GM12878 (cell line): ENCODE measurements at regions not wholly inside any gene's neighbourhood (a gene's known extent, or its start where the extent isn't known, plus 50 kb on each side); places are given as distances from the start of the nearest gene placed in this dataset.

Experiments used
- ATAC-seq: fragments of 200-7000 bp; cut with Tn5 transposase; 3 replicates; pipeline ENCODE4 v1.9.1; 2020; ENCODE audit warnings: mild to moderate bottlenecking, moderate library complexity
- BruUV-seq: library from RNA; stranded (reverse); fragments of 400-500 nt; replicated peaks from 2 replicates; lab custom pipeline; 2021; lab: Mats Ljungman, UMichigan
- CTCF ChIA-PET: fragments of 300-600 bp; sonication (Branson Sonifier 250); formaldehyde crosslinking; extraction: SDS; loops from one replicate; lab custom pipeline; 2021; ENCODE audit warnings: inconsistent platforms; lab: Yijun Ruan, JAX
- POLR2A ChIA-PET: fragments of 350-600 bp; formaldehyde crosslinking; extraction: SDS; loops from one replicate; lab custom pipeline; 2021; ENCODE audit warnings: inconsistent platforms; lab: Charles Lee
- RAD21 ChIA-PET: fragments of 300-600 bp; sonication (Branson Sonifier 250); formaldehyde crosslinking; loops from one replicate; lab custom pipeline; 2023; ENCODE audit warnings: antibody characterized with exemption; ENCODE audit not compliant: unreplicated experiment; lab: Charles Lee
- SMC1A ChIA-PET: fragments of 300-600 bp; sonication (Branson Sonifier 250); formaldehyde crosslinking; loops from one replicate; lab custom pipeline; 2023; ENCODE audit not compliant: unreplicated experiment, uncharacterized antibody; lab: Charles Lee
- DNase-seq: peaks from one replicate; pipeline ENCODE4 v3.0.0-alpha.2; 2011; ENCODE audit warnings: low read depth, low spot score
- FAIRE-seq: peaks from 3 replicates; lab custom pipeline; 2011; peaks lifted over from hg19 to GRCh38; lab: Jason Lieb, UNC
- H2AFZ ChIP-seq: 2 replicates; pipeline ENCODE4 v1.6.0; 2011; ENCODE audit warnings: low read depth, low read length, control low read depth; ENCODE audit not compliant: control insufficient read depth
- H3K27ac ChIP-seq: 2 replicates; pipeline ENCODE4 v1.5.1; 2011; ENCODE audit warnings: control low read depth; ENCODE audit not compliant: control insufficient read depth, insufficient read depth
- H3K27me3 ChIP-seq, 2 experiments: replicated peaks in 1 of 2; 2 replicates each; pipeline versions ENCODE4 v1.6.0 to v1.6.1; 2011; ENCODE audit warnings: low read length in 1 of 2; ENCODE audit not compliant: control insufficient read depth in 2 of 2, insufficient read depth in 2 of 2
- H3K36me3 ChIP-seq, 2 experiments: 2 replicates each; pipeline ENCODE4 v1.5.1; 2011; ENCODE audit warnings: low read length in 1 of 2; ENCODE audit not compliant: control insufficient read depth in 2 of 2, insufficient read depth in 2 of 2
- H3K4me1 ChIP-seq: 2 replicates; pipeline ENCODE4 v1.6.1; 2011; ENCODE audit warnings: mild to moderate bottlenecking, low read length, moderate library complexity, mixed read lengths; ENCODE audit not compliant: control insufficient read depth, insufficient read depth
- H3K4me2 ChIP-seq: 2 replicates; pipeline ENCODE4 v1.6.0; 2011; ENCODE audit warnings: control low read depth; ENCODE audit not compliant: control insufficient read depth, insufficient read depth
- H3K4me3 ChIP-seq: fragments of 200-600 bp; sonication (generic); 2 replicates; pipeline ENCODE4 v1.5.1; 2016
- H3K79me2 ChIP-seq: 2 replicates; pipeline ENCODE4 v1.6.0; 2011; ENCODE audit warnings: low read length; ENCODE audit not compliant: control insufficient read depth, insufficient read depth
- H3K9ac ChIP-seq: 2 replicates; pipeline ENCODE4 v1.8.0; 2011; ENCODE audit warnings: low read length, control low read depth, mixed read lengths; ENCODE audit not compliant: control insufficient read depth, insufficient read depth
- H3K9me3 ChIP-seq: replicated peaks from 3 replicates; pipeline ENCODE4 v1.5.1; 2011; ENCODE audit warnings: mild to moderate bottlenecking, low read length; ENCODE audit not compliant: control insufficient read depth, insufficient read depth
- H4K20me1 ChIP-seq: 2 replicates; pipeline ENCODE4 v1.6.0; 2011; ENCODE audit not compliant: control insufficient read depth, insufficient read depth
- ATF2 ChIP-seq: IDR thresholded peaks from 2 replicates; pipeline ENCODE4 v1.6.1; 2012; ENCODE audit warnings: low read length, inconsistent platforms
- BACH1 ChIP-seq: fragments of 450-650 bp; IDR thresholded peaks from 2 replicates; pipeline ENCODE4 v1.6.1; 2017; ENCODE audit warnings: mild to moderate bottlenecking, borderline replicate concordance
- CEBPB ChIP-seq, 2 experiments: fragments of 150-350 bp in 1 of 2; IDR thresholded peaks; 2 replicates each; pipeline ENCODE4 v1.6.1; 2012 to 2014; ENCODE audit warnings: low read depth in 2 of 2, low read length in 2 of 2, borderline replicate concordance in 1 of 2, inconsistent platforms in 1 of 2
- FOXK2 ChIP-seq: fragments of 450-650 bp; IDR thresholded peaks from 2 replicates; pipeline ENCODE4 v1.6.1; 2017; ENCODE audit warnings: mild to moderate bottlenecking, moderate library complexity
- RAD51 ChIP-seq: fragments of 450-650 bp; IDR thresholded peaks from 2 replicates; pipeline ENCODE4 v1.6.1; 2016; ENCODE audit warnings: moderate library complexity, mild to moderate bottlenecking, inconsistent platforms
- YBX1 ChIP-seq: fragments of 450-650 bp; IDR thresholded peaks from 2 replicates; pipeline ENCODE4 v1.6.1; 2016; ENCODE audit warnings: antibody characterized with exemption
- WGBS: methylation state at CpG from one replicate; pipeline ENCODE4 v1.1.6; 2016; ENCODE audit warnings: low lambda C conversion rate; ENCODE audit not compliant: insufficient replicate concordance, insufficient coverage; ENCODE audit errors: missing lambda C conversion rate; 5-methylcytosine and 5-hydroxymethylcytosine counted together
- in situ Hi-C: fragments of 300-500 bp; cut with MboI; formaldehyde crosslinking; loops from 9 replicates; pipeline ENCODE4 v1.14.3; 2018; ENCODE audit warnings: mixed read lengths
- intact Hi-C: fragments of 100-400 bp; cut with micrococcal nuclease; formaldehyde crosslinking; loops from one replicate; pipeline ENCODE4 v1.14.2; 2022; ENCODE audit not compliant: unreplicated experiment

GRCh38 chr18:72128649-72129048 lies 415.5 kb downstream of the CBLN2 start:
- Histone ChIP-seq H2AFZ (no peak overlapping the region), H3K79me2 (no peaks in the 10 kb centered on the region), H3K27me3 (no peaks in the 10 kb centered on the region), H3K4me3 (no peak overlapping the region), H3K36me3 (no peaks in the 10 kb centered on the region), H3K4me2 (no peak overlapping the region), H3K9me3 (no peaks in the 10 kb centered on the region), H4K20me1 (no peaks in the 10 kb centered on the region), H3K27ac (no peak overlapping the region), H3K4me1 (no peaks in the 10 kb centered on the region), H3K9ac (no peak overlapping the region)
- in situ Hi-C loops, result no loop called here
- DNase-seq, result no peak
- POLR2A ChIA-PET, result no interaction called here
- FAIRE-seq, result no peak
- RAD21 ChIA-PET, result no interaction called here
- TF ChIP-seq CEBPB (IDR thresholded peaks at IDR 0.05; ENCODE audit: borderline replicate concordance in 1 of 2, low read depth in 2 of 2, low read length in 2 of 2), result no peak
- TF ChIP-seq BACH1, result 0 out of 2 replicates have a peak, but pooled peaks have one; percentile 23
- ATAC-seq, result no peak
- BruUV-seq, result no TSS peak
- CTCF ChIA-PET, result no interaction called here
- SMC1A ChIA-PET, result interaction anchor here (2.7 to 3.5 kb wide), 2 partner anchors 10 to 20 kb away, joined by 9 to 11 read pairs; no protein-coding TSS in a partner anchor
- intact Hi-C loops, result no loop called here
- WGBS, result 89% methylated on average over 1 of the region's 1 CpG

- intact Hi-C loops, result no loop called here
- Histone ChIP-seq H4K20me1 (no peaks in the 10 kb centered on the region), H3K79me2 (no peaks in the 10 kb centered on the region), H3K4me1 (no peaks in the 10 kb centered on the region), H3K4me3 (no peak overlapping the region), H3K4me2 (no peak overlapping the region), H3K27me3 (no peaks in the 10 kb centered on the region), H3K9me3 (no peaks in the 10 kb centered on the region), H3K9ac (no peak overlapping the region), H3K36me3 (no peaks in the 10 kb centered on the region), H2AFZ (no peak overlapping the region), H3K27ac (no peak overlapping the region)
- SMC1A ChIA-PET, result interaction anchor here (0.6 to 1.0 kb wide), 3 partner anchors 9 to 43 kb away, joined by 3 read pairs; no protein-coding TSS in a partner anchor
- BruUV-seq, result no TSS peak
- POLR2A ChIA-PET, result no interaction called here
- CTCF ChIA-PET, result no interaction called here
- RAD21 ChIA-PET, result no interaction called here
- no peak for DNase-seq
- no peak for FAIRE-seq
- TF ChIP-seq ATF2, result no peak
- no peak for TF ChIP-seq FOXK2
- no peak for TF ChIP-seq YBX1
- no peak for TF ChIP-seq RAD51
- ATAC-seq, result no peak
- in situ Hi-C loops, result no loop called here
These were observed 422.0 kb downstream of the CBLN2 start for GRCh38 chr18:72122103-72122502.
